ENCODE measurements at regions not wholly inside any gene's neighbourhood (a gene's known extent, or its start where the extent isn't known, plus 50 kb on each side); places are given as distances from the start of the nearest gene placed in this dataset.

- Histone ChIP-seq H3K4me1 (ENCODE audit: control insufficient read depth in 1 of 2, insufficient read depth in 1 of 2, low read depth in 1 of 2, low read length in 1 of 2) (no peaks in the 10 kb centered on the region), H3K27me3 (no peaks in the 10 kb centered on the region), H3K4me3 (ENCODE audit: low read depth in 1 of 2, low read length in 1 of 2) (no peak overlapping the region), H3K9me3 (no peaks in the 10 kb centered on the region), H3K36me3 (no peaks in the 10 kb centered on the region), H3K27ac (no peak overlapping the region)
- TF ChIP-seq, protein P1, sequence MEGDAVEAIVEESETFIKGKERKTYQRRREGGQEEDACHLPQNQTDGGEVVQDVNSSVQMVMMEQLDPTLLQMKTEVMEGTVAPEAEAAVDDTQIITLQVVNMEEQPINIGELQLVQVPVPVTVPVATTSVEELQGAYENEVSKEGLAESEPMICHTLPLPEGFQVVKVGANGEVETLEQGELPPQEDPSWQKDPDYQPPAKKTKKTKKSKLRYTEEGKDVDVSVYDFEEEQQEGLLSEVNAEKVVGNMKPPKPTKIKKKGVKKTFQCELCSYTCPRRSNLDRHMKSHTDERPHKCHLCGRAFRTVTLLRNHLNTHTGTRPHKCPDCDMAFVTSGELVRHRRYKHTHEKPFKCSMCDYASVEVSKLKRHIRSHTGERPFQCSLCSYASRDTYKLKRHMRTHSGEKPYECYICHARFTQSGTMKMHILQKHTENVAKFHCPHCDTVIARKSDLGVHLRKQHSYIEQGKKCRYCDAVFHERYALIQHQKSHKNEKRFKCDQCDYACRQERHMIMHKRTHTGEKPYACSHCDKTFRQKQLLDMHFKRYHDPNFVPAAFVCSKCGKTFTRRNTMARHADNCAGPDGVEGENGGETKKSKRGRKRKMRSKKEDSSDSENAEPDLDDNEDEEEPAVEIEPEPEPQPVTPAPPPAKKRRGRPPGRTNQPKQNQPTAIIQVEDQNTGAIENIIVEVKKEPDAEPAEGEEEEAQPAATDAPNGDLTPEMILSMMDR (IDR thresholded peaks at IDR 0.05) = no peak
Observed at GRCh38 chr1:238647877-238648276, 738.5 kb upstream of the CHRM3 start.

- Histone ChIP-seq H3K27me3 (no peaks in the 10 kb centered on the region), H3K4me1 (ENCODE audit: control insufficient read depth in 1 of 2, insufficient read depth in 1 of 2, low read depth in 1 of 2, low read length in 1 of 2) (no peaks in the 10 kb centered on the region), H3K4me3 (ENCODE audit: low read depth in 1 of 2, low read length in 1 of 2) (no peak overlapping the region), H3K36me3 (no peaks in the 10 kb centered on the region), H3K9me3 (no peaks in the 10 kb centered on the region), H3K27ac (no peak overlapping the region)
- TF ChIP-seq, protein P1 (IDR thresholded peaks at IDR 0.05) = no peak
Observed at GRCh38 chr1:238642231-238642630, 744.1 kb upstream of the CHRM3 start.

GRCh38 chr1:238639861-238640260 is 746.5 kb upstream of the CHRM3 start:
- Histone ChIP-seq H3K36me3 (no peaks in the 10 kb centered on the region), H3K4me3 (ENCODE audit: low read depth in 1 of 2, low read length in 1 of 2) (no peak overlapping the region), H3K4me1 (ENCODE audit: control insufficient read depth in 1 of 2, insufficient read depth in 1 of 2, low read depth in 1 of 2, low read length in 1 of 2) (no peaks in the 10 kb centered on the region), H3K9me3 (no peaks in the 10 kb centered on the region), H3K27me3 (no peaks in the 10 kb centered on the region), H3K27ac (no peak overlapping the region)
- TF ChIP-seq, protein P1 (IDR thresholded peaks at IDR 0.05) = no peak

DNA sequence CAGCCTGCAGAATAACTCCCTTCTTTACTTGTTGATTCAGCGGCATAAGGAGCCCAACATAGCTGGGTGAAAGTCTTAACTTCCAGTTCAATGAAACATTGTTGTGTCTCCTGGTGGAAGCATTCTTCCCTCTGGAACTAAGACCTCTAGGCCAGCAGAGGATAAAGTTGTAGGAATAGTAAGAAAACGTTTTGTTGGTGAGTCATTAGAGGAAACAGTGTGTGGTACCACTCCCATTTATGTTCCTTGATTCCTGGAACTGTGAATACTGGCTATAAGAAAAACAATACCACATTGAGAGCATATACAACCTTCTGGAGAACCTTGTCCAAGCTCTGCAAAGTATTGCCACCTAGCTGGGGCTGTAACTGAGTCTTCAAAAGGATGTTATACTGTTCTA is 737.4 kb upstream of the ZP4 start:
- Histone ChIP-seq H3K4me3 (ENCODE audit: low read depth in 1 of 2, low read length in 1 of 2) (no peak overlapping the region), H3K36me3 (no peaks in the 10 kb centered on the region), H3K4me1 (ENCODE audit: control insufficient read depth in 1 of 2, insufficient read depth in 1 of 2, low read depth in 1 of 2, low read length in 1 of 2) (no peaks in the 10 kb centered on the region), H3K27me3 (no peaks in the 10 kb centered on the region), H3K9me3 (no peaks in the 10 kb centered on the region), H3K27ac (no peak overlapping the region)
- TF ChIP-seq, protein P1 (IDR thresholded peaks at IDR 0.05) = no peak

- TF ChIP-seq, protein P1 (IDR thresholded peaks at IDR 0.05) = no peak
- no peaks in the 10 kb centered on the region for H3K27me3 ChIP-seq
Observed at GRCh38 chr1:238624776-238625175, 734.1 kb upstream of the ZP4 start.

DNA sequence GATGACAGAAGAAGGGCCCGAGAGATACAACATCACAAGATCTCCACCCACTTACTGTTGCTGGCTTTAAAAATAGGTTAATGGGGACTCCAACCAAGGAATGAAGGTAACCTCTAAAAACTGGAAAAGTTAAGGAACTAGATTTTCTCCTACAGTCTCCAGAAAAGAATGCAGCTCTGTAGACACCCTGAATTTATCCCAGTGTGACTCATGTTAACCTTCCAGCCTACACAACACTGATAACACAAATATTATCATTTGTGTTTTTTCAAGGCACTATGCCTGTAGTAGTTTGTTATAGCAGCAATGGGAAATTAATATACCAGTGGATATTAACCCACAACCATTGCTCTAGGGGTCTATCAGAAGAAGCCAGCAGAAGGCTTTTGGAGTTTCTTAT is 730.7 kb upstream of the ZP4 start:
- TF ChIP-seq, protein P1 (IDR thresholded peaks at IDR 0.05) = no peak
- H3K36me3 ChIP-seq = no peaks in the 10 kb centered on the region
- H3K4me3 ChIP-seq (ENCODE audit: low read depth in 1 of 2, low read length in 1 of 2) = no peak overlapping the region
- no peaks in the 10 kb centered on the region for H3K4me1 ChIP-seq (ENCODE audit: control insufficient read depth in 1 of 2, insufficient read depth in 1 of 2, low read depth in 1 of 2, low read length in 1 of 2)
- H3K27me3 ChIP-seq = no peaks in the 10 kb centered on the region
- no peaks in the 10 kb centered on the region for H3K9me3 ChIP-seq
- H3K27ac ChIP-seq = no peak overlapping the region

More at GRCh38 chr1:238624776-238625175, 734.1 kb upstream of the ZP4 start:
- Histone ChIP-seq H3K4me1 (ENCODE audit: control insufficient read depth in 1 of 2, insufficient read depth in 1 of 2, low read depth in 1 of 2, low read length in 1 of 2) (no peaks in the 10 kb centered on the region), H3K27ac (no peak overlapping the region), H3K4me3 (ENCODE audit: low read depth in 1 of 2, low read length in 1 of 2) (no peak overlapping the region), H3K9me3 (no peaks in the 10 kb centered on the region), H3K36me3 (no peaks in the 10 kb centered on the region)

Data from neutrophil (primary cell).